HL-60 (cell line): ENCODE measurements at regions not wholly inside any gene's neighbourhood (a gene's known extent, or its start where the extent isn't known, plus 50 kb on each side); places are given as distances from the start of the nearest gene placed in this dataset.

Source experiments
- DNase-seq, 2 experiments: peaks; one replicate each; pipeline ENCODE4 v3.0.0-alpha.2; 2010 to 2020; ENCODE audit warnings: low read depth in 1 of 2, low spot score in 1 of 2
- H3K27ac ChIP-seq: fragments of 250-450 bp; sonication (Bioruptor Pico); replicated peaks from 2 replicates; pipeline ENCODE4 v1.5.1; 2020; ENCODE audit warnings: mild to moderate bottlenecking, moderate library complexity
- H3K27me3 ChIP-seq: fragments of 250-450 bp; sonication (Bioruptor Pico); 2 replicates; pipeline ENCODE4 v1.5.1; 2021; ENCODE audit warnings: mild to moderate bottlenecking, moderate library complexity; ENCODE audit not compliant: insufficient read depth, poor library complexity, severe bottlenecking
- H3K4me3 ChIP-seq: replicated peaks from 2 replicates; pipeline ENCODE4 v1.5.1; 2011; ENCODE audit warnings: mild to moderate bottlenecking, control low read depth, low read length; ENCODE audit not compliant: insufficient read depth
- GABPA ChIP-seq: IDR thresholded peaks from 2 replicates; pipeline ENCODE4 v1.6.1; 2012; ENCODE audit warnings: low read depth
- POLR2AphosphoS5 ChIP-seq: IDR thresholded peaks from 2 replicates; pipeline ENCODE4 v1.6.1; 2012; ENCODE audit warnings: low read depth
- SPI1 ChIP-seq: IDR thresholded peaks from 2 replicates; pipeline ENCODE4 v1.6.1; 2012; ENCODE audit warnings: low read depth, mild to moderate bottlenecking, borderline replicate concordance
- TF ChIP-seq, protein P1 (sequence below): IDR thresholded peaks from one replicate; pipeline ENCODE4 v1.5.1; 2011; ENCODE audit warnings: low read length, control low read depth, inconsistent platforms; ENCODE audit not compliant: insufficient read depth
- TF ChIP-seq, protein P2 (sequence below): IDR thresholded peaks from 2 replicates; pipeline ENCODE4 v1.6.1; 2012; ENCODE audit warnings: low read depth; ENCODE audit not compliant: insufficient replicate concordance

DNA sequence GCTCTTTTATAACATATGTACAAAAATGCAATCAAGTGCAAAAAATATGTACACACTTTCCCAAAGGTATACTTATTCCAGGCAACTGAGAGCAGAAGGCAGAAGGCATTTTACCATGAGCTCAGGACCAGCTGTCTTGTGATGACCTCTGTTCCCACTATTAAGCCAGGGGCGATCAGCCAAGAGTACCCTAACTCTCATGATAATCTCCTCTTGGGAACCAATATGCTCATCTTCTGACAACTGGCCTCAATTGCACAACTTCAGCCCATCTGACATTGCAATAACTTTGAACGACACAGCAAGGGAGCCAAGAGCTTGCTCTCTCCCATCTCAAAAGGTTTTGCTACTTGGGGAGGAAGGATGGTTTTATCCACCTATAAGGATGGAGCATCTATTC is 471.9 kb downstream of the HS3ST3B1 start:
- TF ChIP-seq SPI1 (no peak), GABPA (no peak), POLR2AphosphoS5 (no peak)
- TF ChIP-seq, protein P1, sequence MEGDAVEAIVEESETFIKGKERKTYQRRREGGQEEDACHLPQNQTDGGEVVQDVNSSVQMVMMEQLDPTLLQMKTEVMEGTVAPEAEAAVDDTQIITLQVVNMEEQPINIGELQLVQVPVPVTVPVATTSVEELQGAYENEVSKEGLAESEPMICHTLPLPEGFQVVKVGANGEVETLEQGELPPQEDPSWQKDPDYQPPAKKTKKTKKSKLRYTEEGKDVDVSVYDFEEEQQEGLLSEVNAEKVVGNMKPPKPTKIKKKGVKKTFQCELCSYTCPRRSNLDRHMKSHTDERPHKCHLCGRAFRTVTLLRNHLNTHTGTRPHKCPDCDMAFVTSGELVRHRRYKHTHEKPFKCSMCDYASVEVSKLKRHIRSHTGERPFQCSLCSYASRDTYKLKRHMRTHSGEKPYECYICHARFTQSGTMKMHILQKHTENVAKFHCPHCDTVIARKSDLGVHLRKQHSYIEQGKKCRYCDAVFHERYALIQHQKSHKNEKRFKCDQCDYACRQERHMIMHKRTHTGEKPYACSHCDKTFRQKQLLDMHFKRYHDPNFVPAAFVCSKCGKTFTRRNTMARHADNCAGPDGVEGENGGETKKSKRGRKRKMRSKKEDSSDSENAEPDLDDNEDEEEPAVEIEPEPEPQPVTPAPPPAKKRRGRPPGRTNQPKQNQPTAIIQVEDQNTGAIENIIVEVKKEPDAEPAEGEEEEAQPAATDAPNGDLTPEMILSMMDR, result no peak
- TF ChIP-seq, protein P2, sequence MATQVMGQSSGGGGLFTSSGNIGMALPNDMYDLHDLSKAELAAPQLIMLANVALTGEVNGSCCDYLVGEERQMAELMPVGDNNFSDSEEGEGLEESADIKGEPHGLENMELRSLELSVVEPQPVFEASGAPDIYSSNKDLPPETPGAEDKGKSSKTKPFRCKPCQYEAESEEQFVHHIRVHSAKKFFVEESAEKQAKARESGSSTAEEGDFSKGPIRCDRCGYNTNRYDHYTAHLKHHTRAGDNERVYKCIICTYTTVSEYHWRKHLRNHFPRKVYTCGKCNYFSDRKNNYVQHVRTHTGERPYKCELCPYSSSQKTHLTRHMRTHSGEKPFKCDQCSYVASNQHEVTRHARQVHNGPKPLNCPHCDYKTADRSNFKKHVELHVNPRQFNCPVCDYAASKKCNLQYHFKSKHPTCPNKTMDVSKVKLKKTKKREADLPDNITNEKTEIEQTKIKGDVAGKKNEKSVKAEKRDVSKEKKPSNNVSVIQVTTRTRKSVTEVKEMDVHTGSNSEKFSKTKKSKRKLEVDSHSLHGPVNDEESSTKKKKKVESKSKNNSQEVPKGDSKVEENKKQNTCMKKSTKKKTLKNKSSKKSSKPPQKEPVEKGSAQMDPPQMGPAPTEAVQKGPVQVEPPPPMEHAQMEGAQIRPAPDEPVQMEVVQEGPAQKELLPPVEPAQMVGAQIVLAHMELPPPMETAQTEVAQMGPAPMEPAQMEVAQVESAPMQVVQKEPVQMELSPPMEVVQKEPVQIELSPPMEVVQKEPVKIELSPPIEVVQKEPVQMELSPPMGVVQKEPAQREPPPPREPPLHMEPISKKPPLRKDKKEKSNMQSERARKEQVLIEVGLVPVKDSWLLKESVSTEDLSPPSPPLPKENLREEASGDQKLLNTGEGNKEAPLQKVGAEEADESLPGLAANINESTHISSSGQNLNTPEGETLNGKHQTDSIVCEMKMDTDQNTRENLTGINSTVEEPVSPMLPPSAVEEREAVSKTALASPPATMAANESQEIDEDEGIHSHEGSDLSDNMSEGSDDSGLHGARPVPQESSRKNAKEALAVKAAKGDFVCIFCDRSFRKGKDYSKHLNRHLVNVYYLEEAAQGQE, result no peak
- DNase-seq, result peak in 1 of 2 experiments; percentile 25
- Histone ChIP-seq H3K27ac (no peak overlapping the region), H3K27me3 (no peaks in the 10 kb centered on the region), H3K4me3 (no peak overlapping the region)

DNA sequence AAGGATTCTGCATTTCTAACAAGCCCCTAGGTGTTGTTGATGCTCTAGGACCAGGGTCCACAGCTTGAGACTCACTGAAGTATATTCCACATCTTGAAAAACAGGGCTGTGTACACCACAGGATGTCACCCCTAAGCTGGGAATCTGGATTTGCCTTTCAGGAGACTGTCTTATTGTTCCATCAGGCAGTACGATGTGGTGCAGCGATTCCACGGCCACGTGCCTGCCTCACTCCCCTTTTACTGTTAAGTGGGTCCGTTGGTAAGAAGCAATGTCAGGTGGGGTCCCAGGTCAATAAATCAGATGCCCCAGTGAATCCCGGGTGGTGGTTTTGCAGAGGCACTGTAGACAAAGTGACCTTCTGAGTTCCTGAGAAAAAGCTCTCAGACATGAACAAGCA is 470.7 kb downstream of the HS3ST3B1 start:
- Histone ChIP-seq H3K27ac (no peak overlapping the region), H3K4me3 (no peak overlapping the region), H3K27me3 (no peaks in the 10 kb centered on the region)
- no peak for DNase-seq
- TF ChIP-seq POLR2AphosphoS5, result no peak
- TF ChIP-seq, protein P2, result no peak
- no peak for TF ChIP-seq SPI1
- TF ChIP-seq, protein P1, result no peak
- no peak for TF ChIP-seq GABPA

DNA sequence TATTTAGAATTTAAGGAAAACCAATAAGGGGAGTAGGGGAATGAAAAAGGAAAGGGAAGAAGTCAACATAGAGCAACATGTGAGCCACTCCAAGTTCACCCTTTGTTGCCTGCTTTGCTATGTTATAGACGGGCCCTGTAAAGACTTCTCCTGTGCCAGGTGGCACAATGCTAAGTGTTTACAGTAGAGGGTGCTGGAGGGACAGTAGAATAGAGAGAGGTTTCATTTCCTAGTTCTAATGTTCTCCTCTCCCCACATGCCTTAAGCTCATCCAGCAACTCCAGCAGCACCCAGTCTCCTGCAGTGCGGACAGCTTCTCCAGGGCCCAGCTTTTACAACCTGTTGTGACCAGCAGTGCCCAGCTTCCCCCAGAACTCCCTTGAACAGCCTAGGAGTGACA is 468.0 kb downstream of the HS3ST3B1 start:
- Histone ChIP-seq H3K27me3 (no peaks in the 10 kb centered on the region), H3K27ac (no peak overlapping the region), H3K4me3 (no peak overlapping the region)
- no peak for TF ChIP-seq POLR2AphosphoS5
- no peak for TF ChIP-seq GABPA
- no peak for TF ChIP-seq SPI1
- DNase-seq, result no peak

DNA sequence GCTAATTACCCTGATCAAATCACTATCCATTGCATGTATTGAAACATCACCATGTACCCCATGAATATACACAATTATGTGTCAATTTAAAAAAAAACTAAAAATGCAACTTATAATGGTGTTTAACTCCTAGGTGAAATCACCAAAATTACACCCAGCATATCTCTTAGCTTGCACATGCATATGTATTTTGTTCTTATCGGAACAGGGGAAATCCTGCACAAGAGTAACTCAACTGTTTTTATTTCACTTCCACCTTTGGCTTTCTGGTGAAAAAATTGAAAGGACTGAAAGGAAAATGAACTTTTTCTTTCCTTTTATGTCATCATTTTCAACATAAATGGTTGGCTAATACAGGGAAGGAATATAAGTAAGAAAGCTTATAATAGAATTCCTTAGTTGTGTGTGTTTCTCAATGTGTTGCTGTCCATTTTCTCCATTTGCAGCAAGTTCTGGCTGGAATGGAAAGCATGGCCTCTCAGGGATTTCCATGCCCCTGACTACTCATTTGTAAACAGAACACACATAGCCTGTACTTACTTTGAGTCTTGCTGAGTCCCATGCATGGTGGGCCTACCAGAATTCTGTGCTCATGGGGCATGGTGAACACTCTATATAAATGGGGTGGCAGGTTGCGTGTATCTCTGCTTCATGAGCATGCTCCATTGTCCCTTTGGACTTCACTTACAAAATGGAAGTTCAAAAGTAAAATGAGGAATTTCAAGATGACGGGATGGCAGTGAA is 462.0 kb downstream of the HS3ST3B1 start:
- Histone ChIP-seq H3K27me3 (no peaks in the 10 kb centered on the region), H3K27ac (no peak overlapping the region), H3K4me3 (no peak overlapping the region)
- no peak for DNase-seq
- TF ChIP-seq SPI1 (no peak), GABPA (no peak)
- TF ChIP-seq, protein P1, result no peak
- TF ChIP-seq, protein P2, result no peak
